GM19324 (cell line): ENCODE measurements at regions not wholly inside any gene's neighbourhood (a gene's known extent, or its start where the extent isn't known, plus 50 kb on each side); places are given as distances from the start of the nearest gene placed in this dataset.

Experiments used
- ATAC-seq: cut with Tn5 transposase; IDR thresholded peaks from one replicate; pipeline ENCODE4 v1.9.1; 2021; ENCODE audit warnings: mild to moderate bottlenecking, moderate library complexity; ENCODE audit not compliant: unreplicated experiment, low FRiP score

GRCh38 chr1:172751683-172752082, 92.8 kb downstream of the FASLG start:
- no peak for ATAC-seq

GRCh38 chr1:172753964-172754363, 95.1 kb downstream of the FASLG start:
- ATAC-seq: no peak

- ATAC-seq: no peak
Measured at GRCh38 chr1:172754609-172755008, 95.7 kb downstream of the FASLG start.

GRCh38 chr1:172755099-172755498, 96.2 kb downstream of the FASLG start:
- no peak for ATAC-seq

GRCh38 chr1:172756024-172756423, 97.1 kb downstream of the FASLG start:
- no peak for ATAC-seq

GRCh38 chr1:172758259-172758658, 99.4 kb downstream of the FASLG start:
- no peak for ATAC-seq

GRCh38 chr1:172760121-172760520, 101.2 kb downstream of the FASLG start:
- ATAC-seq: no peak

GRCh38 chr1:172761581-172762486, 102.9 kb downstream of the FASLG start:
- no peak for ATAC-seq

- ATAC-seq: no peak
Measured at GRCh38 chr1:172763057-172763456, 104.2 kb downstream of the FASLG start.

GRCh38 chr1:172764378-172764777, 105.5 kb downstream of the FASLG start:
- ATAC-seq: no peak

GRCh38 chr1:172766462-172766861, 107.6 kb downstream of the FASLG start:
- no peak for ATAC-seq

- no peak for ATAC-seq
Measured at GRCh38 chr1:172770071-172770470, 111.2 kb downstream of the FASLG start.

GRCh38 chr1:172774561-172774960, 115.7 kb downstream of the FASLG start:
- ATAC-seq: no peak

- no peak for ATAC-seq
Measured at GRCh38 chr1:172775606-172776005, 116.7 kb downstream of the FASLG start.

- no peak for ATAC-seq
Measured at GRCh38 chr1:172776071-172776470, 117.2 kb downstream of the FASLG start.

- no peak for ATAC-seq
Measured at GRCh38 chr1:172777767-172778166, 118.9 kb downstream of the FASLG start.

GRCh38 chr1:172778456-172779455, 119.9 kb downstream of the FASLG start:
- no peak for ATAC-seq

- ATAC-seq: no peak
Measured at GRCh38 chr1:172779491-172779890, 120.6 kb downstream of the FASLG start.

GRCh38 chr1:172781513-172782140, 122.7 kb downstream of the FASLG start:
- ATAC-seq: peak; percentile 91

- ATAC-seq: no peak
Measured at GRCh38 chr1:172789840-172790239, 130.9 kb downstream of the FASLG start.

GRCh38 chr1:172790245-172790644, 131.3 kb downstream of the FASLG start:
- no peak for ATAC-seq
